ENCODE measurements at regions not wholly inside any gene's neighbourhood (a gene's known extent, or its start where the extent isn't known, plus 50 kb on each side); places are given as distances from the start of the nearest gene placed in this dataset.

DNA sequence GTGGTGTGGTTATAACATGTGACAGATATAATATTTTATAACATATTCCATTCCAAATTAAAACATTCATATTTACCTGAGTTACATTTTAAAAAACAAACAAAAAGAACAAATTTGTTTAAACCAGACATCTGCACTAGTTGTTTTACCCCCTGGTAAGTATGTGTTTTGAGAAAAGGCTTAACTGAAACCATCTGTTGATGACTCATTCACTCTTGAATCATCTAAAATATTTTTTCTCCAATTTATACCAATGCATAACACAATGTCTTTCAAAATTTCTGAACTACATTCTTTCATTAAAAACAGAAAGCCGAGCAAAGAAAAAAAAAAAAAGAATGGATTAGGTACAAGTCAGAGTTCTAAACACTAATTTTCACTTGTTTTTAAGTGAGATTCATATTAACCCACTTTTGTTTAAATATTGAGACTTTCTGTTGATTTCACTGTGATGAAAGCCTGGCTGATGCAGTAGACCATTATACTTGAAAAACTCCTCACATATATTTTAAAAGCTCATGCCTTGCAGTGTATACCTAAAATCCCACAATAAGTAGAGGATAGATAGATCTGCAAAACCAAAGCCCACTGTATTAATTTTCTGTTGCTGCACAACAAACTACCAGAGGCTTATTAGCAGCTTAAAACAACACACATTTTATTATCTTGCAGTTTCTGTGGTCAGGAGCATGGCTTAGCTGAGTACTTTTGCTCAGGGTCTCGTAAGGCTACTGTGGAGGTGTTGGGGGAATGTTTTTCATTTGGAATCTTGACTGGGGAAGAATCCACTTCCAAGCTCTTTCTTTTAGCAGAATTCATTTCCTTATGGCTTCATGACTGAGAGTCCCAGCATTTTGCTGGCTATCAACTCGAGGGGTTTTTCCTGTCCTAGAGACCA, 221.5 kb downstream of the PCDH18 start:
- TF ChIP-seq, protein P1, sequence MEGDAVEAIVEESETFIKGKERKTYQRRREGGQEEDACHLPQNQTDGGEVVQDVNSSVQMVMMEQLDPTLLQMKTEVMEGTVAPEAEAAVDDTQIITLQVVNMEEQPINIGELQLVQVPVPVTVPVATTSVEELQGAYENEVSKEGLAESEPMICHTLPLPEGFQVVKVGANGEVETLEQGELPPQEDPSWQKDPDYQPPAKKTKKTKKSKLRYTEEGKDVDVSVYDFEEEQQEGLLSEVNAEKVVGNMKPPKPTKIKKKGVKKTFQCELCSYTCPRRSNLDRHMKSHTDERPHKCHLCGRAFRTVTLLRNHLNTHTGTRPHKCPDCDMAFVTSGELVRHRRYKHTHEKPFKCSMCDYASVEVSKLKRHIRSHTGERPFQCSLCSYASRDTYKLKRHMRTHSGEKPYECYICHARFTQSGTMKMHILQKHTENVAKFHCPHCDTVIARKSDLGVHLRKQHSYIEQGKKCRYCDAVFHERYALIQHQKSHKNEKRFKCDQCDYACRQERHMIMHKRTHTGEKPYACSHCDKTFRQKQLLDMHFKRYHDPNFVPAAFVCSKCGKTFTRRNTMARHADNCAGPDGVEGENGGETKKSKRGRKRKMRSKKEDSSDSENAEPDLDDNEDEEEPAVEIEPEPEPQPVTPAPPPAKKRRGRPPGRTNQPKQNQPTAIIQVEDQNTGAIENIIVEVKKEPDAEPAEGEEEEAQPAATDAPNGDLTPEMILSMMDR (IDR thresholded peaks at IDR 0.05; ENCODE audit: insufficient read depth, low read length): no peak
- TF ChIP-seq POLR2AphosphoS5 (IDR thresholded peaks at IDR 0.05; ENCODE audit: low read depth) (no peak), SPI1 (IDR thresholded peaks at IDR 0.05; ENCODE audit: borderline replicate concordance, low read depth) (no peak), GABPA (IDR thresholded peaks at IDR 0.05; ENCODE audit: low read depth) (no peak)
- TF ChIP-seq, protein P2, sequence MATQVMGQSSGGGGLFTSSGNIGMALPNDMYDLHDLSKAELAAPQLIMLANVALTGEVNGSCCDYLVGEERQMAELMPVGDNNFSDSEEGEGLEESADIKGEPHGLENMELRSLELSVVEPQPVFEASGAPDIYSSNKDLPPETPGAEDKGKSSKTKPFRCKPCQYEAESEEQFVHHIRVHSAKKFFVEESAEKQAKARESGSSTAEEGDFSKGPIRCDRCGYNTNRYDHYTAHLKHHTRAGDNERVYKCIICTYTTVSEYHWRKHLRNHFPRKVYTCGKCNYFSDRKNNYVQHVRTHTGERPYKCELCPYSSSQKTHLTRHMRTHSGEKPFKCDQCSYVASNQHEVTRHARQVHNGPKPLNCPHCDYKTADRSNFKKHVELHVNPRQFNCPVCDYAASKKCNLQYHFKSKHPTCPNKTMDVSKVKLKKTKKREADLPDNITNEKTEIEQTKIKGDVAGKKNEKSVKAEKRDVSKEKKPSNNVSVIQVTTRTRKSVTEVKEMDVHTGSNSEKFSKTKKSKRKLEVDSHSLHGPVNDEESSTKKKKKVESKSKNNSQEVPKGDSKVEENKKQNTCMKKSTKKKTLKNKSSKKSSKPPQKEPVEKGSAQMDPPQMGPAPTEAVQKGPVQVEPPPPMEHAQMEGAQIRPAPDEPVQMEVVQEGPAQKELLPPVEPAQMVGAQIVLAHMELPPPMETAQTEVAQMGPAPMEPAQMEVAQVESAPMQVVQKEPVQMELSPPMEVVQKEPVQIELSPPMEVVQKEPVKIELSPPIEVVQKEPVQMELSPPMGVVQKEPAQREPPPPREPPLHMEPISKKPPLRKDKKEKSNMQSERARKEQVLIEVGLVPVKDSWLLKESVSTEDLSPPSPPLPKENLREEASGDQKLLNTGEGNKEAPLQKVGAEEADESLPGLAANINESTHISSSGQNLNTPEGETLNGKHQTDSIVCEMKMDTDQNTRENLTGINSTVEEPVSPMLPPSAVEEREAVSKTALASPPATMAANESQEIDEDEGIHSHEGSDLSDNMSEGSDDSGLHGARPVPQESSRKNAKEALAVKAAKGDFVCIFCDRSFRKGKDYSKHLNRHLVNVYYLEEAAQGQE (IDR thresholded peaks at IDR 0.05; ENCODE audit: insufficient replicate concordance, low read depth): no peak

Data from HL-60 (cell line).